ENCODE measurements at regions not wholly inside any gene's neighbourhood (a gene's known extent, or its start where the extent isn't known, plus 50 kb on each side); places are given as distances from the start of the nearest gene placed in this dataset.

GRCh38 chr15:93195109-93195508, 106.1 kb upstream of the RGMA start:
- DNase-seq = no peak
- no peaks in the 10 kb centered on the region for H3K27me3 ChIP-seq (replicated peaks)
- in situ Hi-C loops (cut with HindIII; ENCODE audit: low pct_ligation_motif_present, low sequenced_read_pairs) = no loop called here
- no peaks in the 10 kb centered on the region for H3K36me3 ChIP-seq (replicated peaks)
- H3K4me3 ChIP-seq (ENCODE audit: low read depth, low read length) = no peak overlapping the region
- no peak overlapping the region for H3K27ac ChIP-seq
- TF ChIP-seq CTCF (IDR thresholded peaks at IDR 0.05; ENCODE audit: low read depth, low read length, missing control alignments) = no peak

DNA sequence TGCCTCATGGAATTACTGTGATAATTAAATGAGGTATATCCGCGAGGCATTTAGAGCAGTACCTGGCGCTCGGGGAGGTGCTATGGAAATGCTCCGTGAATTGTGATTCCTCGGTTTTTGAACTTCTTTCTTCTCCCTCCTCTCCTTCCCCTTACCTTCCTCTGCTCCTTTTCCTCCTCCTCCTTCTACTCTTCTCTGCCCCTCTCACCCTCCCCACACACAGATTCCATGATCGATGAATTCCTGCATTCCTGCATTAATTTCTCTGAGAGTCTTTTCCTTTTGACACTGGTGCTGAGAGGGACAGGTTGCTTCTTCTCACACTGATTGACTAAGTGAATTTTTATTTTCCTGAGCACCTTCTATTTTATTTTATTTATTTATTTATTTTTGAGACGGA, 101.2 kb upstream of the RGMA start:
- no peak for DNase-seq
- H3K27ac ChIP-seq = no peak overlapping the region
- H3K27me3 ChIP-seq (replicated peaks) = no peaks in the 10 kb centered on the region
- H3K36me3 ChIP-seq (replicated peaks) = no peaks in the 10 kb centered on the region
- in situ Hi-C loops (cut with HindIII; ENCODE audit: low pct_ligation_motif_present, low sequenced_read_pairs) = no loop called here
- no peak overlapping the region for H3K4me3 ChIP-seq (ENCODE audit: low read depth, low read length)
- TF ChIP-seq CTCF (IDR thresholded peaks at IDR 0.05; ENCODE audit: low read depth, low read length, missing control alignments) = no peak

GRCh38 chr15:93189561-93189960, 100.5 kb upstream of the RGMA start:
- no peaks in the 10 kb centered on the region for H3K27me3 ChIP-seq (replicated peaks)
- H3K36me3 ChIP-seq (replicated peaks) = no peaks in the 10 kb centered on the region
- no peak for TF ChIP-seq CTCF (IDR thresholded peaks at IDR 0.05; ENCODE audit: low read depth, low read length, missing control alignments)
- H3K27ac ChIP-seq = no peak overlapping the region
- H3K4me3 ChIP-seq (ENCODE audit: low read depth, low read length) = no peak overlapping the region
- no peak for DNase-seq
- in situ Hi-C loops (cut with HindIII; ENCODE audit: low pct_ligation_motif_present, low sequenced_read_pairs) = no loop called here

GRCh38 chr15:93188236-93188635, 99.2 kb upstream of the RGMA start:
- H3K27ac ChIP-seq = no peak overlapping the region
- H3K4me3 ChIP-seq (ENCODE audit: low read depth, low read length) = no peak overlapping the region
- no peaks in the 10 kb centered on the region for H3K36me3 ChIP-seq (replicated peaks)
- no peak for DNase-seq
- in situ Hi-C loops (cut with HindIII; ENCODE audit: low pct_ligation_motif_present, low sequenced_read_pairs) = no loop called here
- no peaks in the 10 kb centered on the region for H3K27me3 ChIP-seq (replicated peaks)
- TF ChIP-seq CTCF (IDR thresholded peaks at IDR 0.05; ENCODE audit: low read depth, low read length, missing control alignments) = no peak

DNA sequence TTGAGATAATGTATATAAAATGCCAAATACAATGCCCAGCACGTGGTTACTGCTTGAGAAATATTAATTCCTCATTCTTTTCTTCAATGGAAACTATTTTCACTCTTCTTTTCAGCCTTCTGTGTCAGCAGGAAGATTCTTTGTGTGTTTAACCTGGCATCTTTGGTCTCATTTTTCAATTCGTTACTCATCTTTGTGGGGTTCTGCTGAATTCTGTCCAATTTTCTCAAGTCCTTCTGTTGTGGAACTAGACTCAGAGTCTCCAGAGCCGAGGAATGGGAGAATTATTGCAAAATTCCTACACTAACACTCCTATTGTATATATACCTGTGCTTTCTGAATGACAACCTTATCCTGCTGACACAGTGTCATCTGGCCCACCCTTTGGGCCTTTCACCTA, 96.8 kb upstream of the RGMA start:
- in situ Hi-C loops (cut with HindIII; ENCODE audit: low pct_ligation_motif_present, low sequenced_read_pairs) = no loop called here
- no peak overlapping the region for H3K4me3 ChIP-seq (ENCODE audit: low read depth, low read length)

More for the DNA sequence above, 96.8 kb upstream of the RGMA start:
- Histone ChIP-seq H3K27me3 (replicated peaks) (no peaks in the 10 kb centered on the region), H3K27ac (no peak overlapping the region), H3K36me3 (replicated peaks) (no peaks in the 10 kb centered on the region)
- no peak for DNase-seq
- no peak for TF ChIP-seq CTCF (IDR thresholded peaks at IDR 0.05; ENCODE audit: low read depth, low read length, missing control alignments)

Measured in brain microvascular endothelial cell (primary cell).